ENCODE measurements at regions not wholly inside any gene's neighbourhood (a gene's known extent, or its start where the extent isn't known, plus 50 kb on each side); places are given as distances from the start of the nearest gene placed in this dataset.

DNA sequence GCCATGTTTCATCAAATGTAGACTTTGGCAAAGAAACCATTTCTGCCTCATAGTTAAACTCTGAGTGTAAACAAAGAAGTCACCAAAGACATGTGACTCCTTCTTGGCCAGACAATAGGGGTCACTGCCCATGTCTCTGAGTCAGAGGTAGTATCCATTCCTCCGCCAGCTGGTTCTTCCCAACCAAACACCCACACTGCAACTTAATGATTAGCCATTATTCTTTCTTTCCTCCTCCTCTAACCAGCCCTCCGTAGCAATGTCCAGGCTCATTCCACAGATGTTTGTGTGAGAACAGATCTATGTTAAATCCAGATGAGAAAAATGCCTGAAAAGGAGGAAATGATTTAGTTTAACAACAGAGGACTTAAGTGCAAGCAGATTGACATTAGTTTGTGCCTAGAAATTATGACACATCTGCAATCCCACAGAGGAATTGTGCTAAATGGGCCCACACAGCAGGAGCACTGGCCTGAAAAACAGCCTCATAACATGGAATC is 127.9 kb upstream of the SH3BP4 start:
- H3K4me3 ChIP-seq = no peak overlapping the region
- DNase-seq (peak in 1 of 2 donors; percentile 25), ATAC-seq (peak; percentile 78)
- in situ Hi-C loops (cut with MboI; ENCODE audit: low sequenced_read_pairs in 4 of 4) (no loop called here), intact Hi-C loops (cut with DNase I; ENCODE audit: low total_unique reads) (no loop called here)
- H3K9me3 ChIP-seq = no peaks in the 10 kb centered on the region
- TF ChIP-seq POLR2A (IDR thresholded peaks at IDR 0.05) = no peak
- TF ChIP-seq, protein P1, sequence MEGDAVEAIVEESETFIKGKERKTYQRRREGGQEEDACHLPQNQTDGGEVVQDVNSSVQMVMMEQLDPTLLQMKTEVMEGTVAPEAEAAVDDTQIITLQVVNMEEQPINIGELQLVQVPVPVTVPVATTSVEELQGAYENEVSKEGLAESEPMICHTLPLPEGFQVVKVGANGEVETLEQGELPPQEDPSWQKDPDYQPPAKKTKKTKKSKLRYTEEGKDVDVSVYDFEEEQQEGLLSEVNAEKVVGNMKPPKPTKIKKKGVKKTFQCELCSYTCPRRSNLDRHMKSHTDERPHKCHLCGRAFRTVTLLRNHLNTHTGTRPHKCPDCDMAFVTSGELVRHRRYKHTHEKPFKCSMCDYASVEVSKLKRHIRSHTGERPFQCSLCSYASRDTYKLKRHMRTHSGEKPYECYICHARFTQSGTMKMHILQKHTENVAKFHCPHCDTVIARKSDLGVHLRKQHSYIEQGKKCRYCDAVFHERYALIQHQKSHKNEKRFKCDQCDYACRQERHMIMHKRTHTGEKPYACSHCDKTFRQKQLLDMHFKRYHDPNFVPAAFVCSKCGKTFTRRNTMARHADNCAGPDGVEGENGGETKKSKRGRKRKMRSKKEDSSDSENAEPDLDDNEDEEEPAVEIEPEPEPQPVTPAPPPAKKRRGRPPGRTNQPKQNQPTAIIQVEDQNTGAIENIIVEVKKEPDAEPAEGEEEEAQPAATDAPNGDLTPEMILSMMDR (IDR thresholded peaks at IDR 0.05 in 4 of 5, conservative IDR thresholded peaks at IDR 0.05 in 1 of 5) = no peak
- H3K27ac ChIP-seq = peak overlapping the region; percentile 3 to 47 (median 37)
- peaks cover 0 to 2% of the 10 kb centered on the region in 2 donors for H3K4me1 ChIP-seq
- H3K36me3 ChIP-seq = no peaks in the 10 kb centered on the region
- H3K27me3 ChIP-seq = no peaks in the 10 kb centered on the region

DNA sequence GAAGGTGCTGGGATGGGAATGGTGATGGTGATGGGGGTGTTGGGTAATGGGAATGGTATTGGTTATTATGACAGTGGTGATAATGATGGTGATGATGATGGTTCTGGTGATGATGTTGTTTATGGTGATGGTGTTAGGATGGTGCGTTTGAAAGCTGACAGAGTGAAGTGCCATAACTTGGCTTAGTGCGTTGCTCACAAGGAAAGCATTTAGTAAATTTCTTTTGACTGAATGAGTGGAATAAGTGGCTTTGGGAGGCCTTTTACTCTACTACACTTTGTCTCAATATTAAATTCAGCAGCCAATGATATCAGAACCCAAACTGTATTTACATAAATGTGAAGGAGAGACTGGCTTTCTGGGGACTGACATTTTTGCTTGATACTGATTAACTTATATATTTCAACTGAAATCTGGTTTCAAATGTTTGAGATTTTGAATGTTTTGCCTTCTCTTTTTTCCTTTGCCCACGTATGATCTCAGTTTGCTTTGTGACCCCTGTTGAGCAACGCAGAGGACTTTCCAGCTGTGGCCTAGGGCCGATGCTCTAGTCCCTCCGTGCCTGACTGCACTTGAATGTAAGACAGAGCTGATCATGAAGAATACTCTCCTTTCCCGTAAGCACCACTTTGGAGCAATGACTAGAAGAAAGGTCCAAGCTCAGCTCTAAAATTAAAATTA is 128.5 kb upstream of the SH3BP4 start:
- no peaks in the 10 kb centered on the region for H3K36me3 ChIP-seq
- H3K4me3 ChIP-seq = no peak overlapping the region
- H3K4me1 ChIP-seq = peaks cover 0 to 2% of the 10 kb centered on the region in 2 donors
- intact Hi-C loops (cut with DNase I; ENCODE audit: low total_unique reads) (no loop called here), in situ Hi-C loops (cut with MboI; ENCODE audit: low sequenced_read_pairs in 4 of 4) (no loop called here)
- peak overlapping the region; percentile 3 to 47 (median 37) for H3K27ac ChIP-seq
- no peaks in the 10 kb centered on the region for H3K9me3 ChIP-seq
- no peaks in the 10 kb centered on the region for H3K27me3 ChIP-seq
- ATAC-seq = peak; percentile 69 to 71
- TF ChIP-seq, protein P1 (IDR thresholded peaks at IDR 0.05 in 4 of 5, conservative IDR thresholded peaks at IDR 0.05 in 1 of 5) = no peak
- TF ChIP-seq POLR2A (IDR thresholded peaks at IDR 0.05) = no peak
- DNase-seq = peak in 1 of 2 donors; percentile 37

DNA sequence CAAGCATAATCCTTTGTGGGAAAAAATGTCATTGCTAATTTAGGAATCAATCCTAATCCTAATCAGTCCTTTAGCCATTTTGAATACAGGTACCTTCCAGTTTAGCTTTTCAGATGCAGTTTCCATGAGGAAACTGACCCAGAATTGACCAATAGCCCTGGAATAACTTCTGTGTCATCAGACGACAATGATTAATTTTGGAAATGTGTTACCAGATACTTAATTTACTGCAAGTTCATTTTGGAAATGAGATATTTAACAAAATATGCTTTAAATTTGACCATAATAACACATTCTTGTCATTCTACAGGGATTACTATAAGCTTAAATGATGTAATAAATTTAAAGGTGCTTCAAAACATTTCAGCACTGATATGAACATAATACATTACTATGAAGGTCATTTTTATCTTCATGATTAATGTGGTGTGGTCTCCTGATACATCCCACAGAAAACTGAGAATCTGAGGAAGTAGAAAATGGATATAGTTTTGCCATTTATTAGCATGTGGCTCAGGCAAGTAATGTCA is 129.8 kb upstream of the SH3BP4 start:
- no peaks in the 10 kb centered on the region for H3K27me3 ChIP-seq
- intact Hi-C loops (cut with DNase I; ENCODE audit: low total_unique reads) = no loop called here
- ATAC-seq = no peak

DNA sequence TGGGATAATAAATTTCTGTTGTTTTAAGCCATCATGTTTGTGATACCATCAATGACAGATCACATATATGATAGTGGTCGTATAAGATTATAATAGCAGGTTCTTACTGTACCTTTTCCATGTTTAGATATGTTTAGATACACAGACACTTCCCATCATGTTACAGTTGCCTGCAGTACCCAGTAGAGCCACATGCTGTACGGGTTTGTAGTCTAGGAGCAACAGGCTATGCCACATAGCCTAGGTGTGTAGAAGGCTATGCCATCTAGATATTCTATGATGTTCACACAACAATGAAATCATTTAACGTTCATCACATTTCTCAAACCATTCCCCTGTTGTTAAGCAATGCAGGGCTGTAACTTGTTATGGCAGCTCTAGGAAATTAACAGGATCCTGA is 132.9 kb upstream of the SH3BP4 start:
- DNase-seq (no peak), ATAC-seq (no peak)
- TF ChIP-seq POLR2A (IDR thresholded peaks at IDR 0.05) = no peak
- TF ChIP-seq, protein P1 (IDR thresholded peaks at IDR 0.05 in 4 of 5, conservative IDR thresholded peaks at IDR 0.05 in 1 of 5) = no peak
- peaks cover 0 to 1% of the 10 kb centered on the region in 2 donors for H3K4me1 ChIP-seq
- no peak overlapping the region for H3K4me3 ChIP-seq
- H3K27me3 ChIP-seq = no peaks in the 10 kb centered on the region
- no peaks in the 10 kb centered on the region for H3K36me3 ChIP-seq
- H3K27ac ChIP-seq = no peak overlapping the region
- in situ Hi-C loops (cut with MboI; ENCODE audit: low sequenced_read_pairs in 4 of 4) (no loop called here), intact Hi-C loops (cut with DNase I; ENCODE audit: low total_unique reads) (no loop called here)
- no peaks in the 10 kb centered on the region for H3K9me3 ChIP-seq

More for the DNA sequence above, 129.8 kb upstream of the SH3BP4 start:
- Histone ChIP-seq H3K9me3 (no peaks in the 10 kb centered on the region), H3K27ac (no peak overlapping the region), H3K4me1 (peaks cover 0 to 2% of the 10 kb centered on the region in 2 donors), H3K36me3 (no peaks in the 10 kb centered on the region), H3K4me3 (no peak overlapping the region)
- no peak for TF ChIP-seq POLR2A (IDR thresholded peaks at IDR 0.05)
- TF ChIP-seq, protein P1 (IDR thresholded peaks at IDR 0.05 in 4 of 5, conservative IDR thresholded peaks at IDR 0.05 in 1 of 5) = no peak
- no peak for DNase-seq
- in situ Hi-C loops (cut with MboI; ENCODE audit: low sequenced_read_pairs in 4 of 4) = no loop called here
